BLaER1 treated with 17β-estradiol and CSF1 and Interleukin-3, amounts not matched to agents 10 nM and 100 nM (cell line): ENCODE measurements at regions not wholly inside any gene's neighbourhood (a gene's known extent, or its start where the extent isn't known, plus 50 kb on each side); places are given as distances from the start of the nearest gene placed in this dataset.

Source experiments
- H3K27ac ChIP-seq, 11 experiments: shearing (Covaris generic); formaldehyde crosslinking; 2 replicates each; pipeline ENCODE4 v1.8.1; 2022
- H3K27me3 ChIP-seq, 11 experiments: shearing (Covaris generic); formaldehyde crosslinking; 2 replicates each; pipeline ENCODE4 v1.8.1; 2022
- H3K36me3 ChIP-seq, 11 experiments: shearing (Covaris generic); formaldehyde crosslinking; 2 replicates each; pipeline ENCODE4 v1.8.1; 2022
- H3K4me1 ChIP-seq, 10 experiments: shearing (Covaris generic); formaldehyde crosslinking; 2 replicates each; pipeline ENCODE4 v1.8.1; 2022
- H3K4me2 ChIP-seq, 11 experiments: shearing (Covaris generic); formaldehyde crosslinking; 2 replicates each; pipeline ENCODE4 v1.8.1; 2022
- H3K4me3 ChIP-seq, 10 experiments: shearing (Covaris generic); formaldehyde crosslinking; 2 replicates each; pipeline ENCODE4 v1.8.1; 2022
- H3K9ac ChIP-seq, 11 experiments: shearing (Covaris generic); formaldehyde crosslinking; 2 replicates each; pipeline ENCODE4 v1.8.1; 2022
- H3K9me3 ChIP-seq, 11 experiments: shearing (Covaris generic); formaldehyde crosslinking; replicated peaks in 1 of 11; 2 replicates each; pipeline ENCODE4 v1.8.1; 2022
- H4K20me1 ChIP-seq, 11 experiments: shearing (Covaris generic); formaldehyde crosslinking; 2 replicates each; pipeline ENCODE4 v1.8.1; 2022
- Cebpa-rat ChIP-seq, 11 experiments: shearing (Covaris generic); IDR thresholded peaks; 2 replicates each; pipeline ENCODE4 v1.8.1; 2022

DNA sequence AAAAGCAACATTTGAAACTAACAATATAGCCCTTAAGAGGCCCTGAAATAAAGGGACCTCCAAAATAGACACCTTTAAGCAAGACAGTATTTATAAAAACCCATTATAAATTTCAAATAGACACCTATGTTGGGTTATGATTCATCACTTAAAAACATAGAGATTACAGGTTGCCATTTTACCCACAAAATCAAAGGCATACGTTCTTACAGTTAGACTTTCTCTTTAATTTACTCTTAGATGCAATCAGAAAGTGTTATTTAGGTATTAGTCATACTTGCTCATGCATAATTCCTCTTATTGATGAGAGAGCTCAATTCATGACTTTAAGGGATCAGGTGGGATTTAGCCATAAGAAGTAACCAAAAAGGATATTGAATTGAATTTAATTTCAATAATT is 51.5 kb upstream of the TMEM200A start:
- H4K20me1 ChIP-seq, result no peaks in the 10 kb centered on the region
- H3K27me3 ChIP-seq, result no peaks in the 10 kb centered on the region
- no peak for TF ChIP-seq Cebpa-rat (IDR thresholded peaks at IDR 0.05)
- H3K36me3 ChIP-seq, result no peaks in the 10 kb centered on the region
- H3K4me2 ChIP-seq, result no peak overlapping the region
- H3K9ac ChIP-seq, result no peak overlapping the region
- no peak overlapping the region for H3K27ac ChIP-seq
- H3K4me3 ChIP-seq, result no peak overlapping the region
- peaks cover 0 to 10% (median 3%) of the 10 kb centered on the region in 10 experiments; a peak in 4 of 20 replicates for H3K4me1 ChIP-seq
- H3K9me3 ChIP-seq, result no peaks in the 10 kb centered on the region

DNA sequence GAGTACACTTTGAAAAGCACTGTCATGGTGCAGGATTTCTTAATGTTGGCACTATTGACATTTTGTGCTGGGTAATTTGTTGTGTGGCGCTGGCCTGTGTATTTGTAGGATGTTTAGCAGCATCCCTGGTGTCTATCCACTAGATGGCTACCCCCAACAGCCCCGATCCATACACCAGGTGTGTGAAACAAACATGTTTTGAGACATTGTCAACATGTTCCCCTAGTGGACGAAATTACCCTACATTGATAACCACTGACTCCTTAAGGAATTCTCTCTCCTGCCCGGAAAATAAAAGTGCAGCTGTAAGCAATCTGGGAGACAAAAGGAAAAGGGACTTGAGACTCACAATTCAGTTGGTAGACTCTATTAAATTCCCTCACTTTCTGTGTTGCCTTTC is 52.6 kb upstream of the TMEM200A start:
- TF ChIP-seq Cebpa-rat (IDR thresholded peaks at IDR 0.05), result no peak
- Histone ChIP-seq H3K36me3 (no peaks in the 10 kb centered on the region), H3K9ac (no peak overlapping the region), H3K9me3 (no peaks in the 10 kb centered on the region), H4K20me1 (no peaks in the 10 kb centered on the region), H3K4me3 (no peak overlapping the region), H3K27ac (no peak overlapping the region), H3K27me3 (no peaks in the 10 kb centered on the region), H3K4me2 (no peak overlapping the region), H3K4me1 (peaks cover 0 to 10% (median 3%) of the 10 kb centered on the region in 10 experiments; a peak in 4 of 20 replicates)

DNA sequence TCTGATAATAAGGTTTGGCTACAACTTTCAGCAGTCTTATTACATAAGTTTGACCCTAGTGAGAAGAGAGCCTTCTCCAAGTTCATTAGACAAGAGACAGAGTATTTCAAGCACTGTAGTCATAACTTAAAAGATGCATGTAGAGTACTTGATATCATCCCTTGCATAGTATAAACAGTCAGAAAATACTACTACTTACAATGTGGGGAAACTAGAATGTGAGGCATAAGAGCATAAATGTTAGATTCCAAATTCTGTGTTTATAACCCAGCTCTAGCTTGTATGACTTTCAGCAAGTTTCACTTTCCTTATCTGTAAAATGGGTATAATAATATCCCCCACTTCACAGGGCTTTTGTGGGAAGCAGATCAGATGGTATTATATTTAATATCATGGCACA is 56.8 kb upstream of the TMEM200A start:
- Histone ChIP-seq H3K4me3 (no peak overlapping the region), H3K4me2 (no peak overlapping the region), H3K27me3 (no peaks in the 10 kb centered on the region), H3K36me3 (no peaks in the 10 kb centered on the region), H3K9me3 (no peaks in the 10 kb centered on the region), H3K4me1 (peaks cover 0 to 16% (median 6%) of the 10 kb centered on the region in 10 experiments; a peak in 6 of 20 replicates), H3K9ac (no peak overlapping the region), H3K27ac (no peak overlapping the region), H4K20me1 (no peaks in the 10 kb centered on the region)
- TF ChIP-seq Cebpa-rat (IDR thresholded peaks at IDR 0.05), result no peak

DNA sequence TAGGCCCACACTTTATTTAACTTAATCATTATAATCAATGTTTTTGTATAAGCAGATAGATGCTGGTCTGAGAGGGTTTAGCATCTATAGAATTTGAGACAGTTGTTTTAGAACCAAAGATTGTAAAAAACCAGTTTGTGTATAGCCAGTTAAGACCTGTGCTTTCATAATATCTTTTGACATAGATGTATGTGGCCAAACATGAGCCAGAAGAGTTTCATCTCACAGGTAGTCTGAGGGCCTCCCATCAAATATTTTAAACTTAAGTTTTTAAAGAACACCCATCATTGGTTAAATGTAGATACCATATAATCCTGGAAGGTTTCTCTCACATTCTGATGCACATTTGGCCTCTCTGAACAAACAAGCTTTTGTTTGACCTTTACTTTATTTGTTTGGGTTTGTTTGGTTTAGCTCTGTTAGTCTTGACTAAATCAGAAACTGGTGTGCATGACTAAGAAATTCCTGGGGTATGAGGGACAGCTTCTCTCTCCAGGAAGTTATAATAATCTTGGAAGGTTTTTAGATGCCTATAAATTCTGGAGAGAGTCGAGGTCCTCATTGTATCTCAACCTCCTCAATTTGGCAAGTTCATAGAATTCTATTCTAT is 58.0 kb upstream of the TMEM200A start:
- H3K4me1 ChIP-seq, result peaks cover 0 to 16% (median 6%) of the 10 kb centered on the region in 10 experiments; a peak in 6 of 20 replicates
- H3K27me3 ChIP-seq, result no peaks in the 10 kb centered on the region
- no peak overlapping the region for H3K4me3 ChIP-seq
- no peaks in the 10 kb centered on the region for H3K9me3 ChIP-seq
- no peak overlapping the region for H3K4me2 ChIP-seq
- H3K36me3 ChIP-seq, result no peaks in the 10 kb centered on the region
- H3K27ac ChIP-seq, result no peak overlapping the region
- no peaks in the 10 kb centered on the region for H4K20me1 ChIP-seq
- no peak for TF ChIP-seq Cebpa-rat (IDR thresholded peaks at IDR 0.05)
- no peak overlapping the region for H3K9ac ChIP-seq

DNA sequence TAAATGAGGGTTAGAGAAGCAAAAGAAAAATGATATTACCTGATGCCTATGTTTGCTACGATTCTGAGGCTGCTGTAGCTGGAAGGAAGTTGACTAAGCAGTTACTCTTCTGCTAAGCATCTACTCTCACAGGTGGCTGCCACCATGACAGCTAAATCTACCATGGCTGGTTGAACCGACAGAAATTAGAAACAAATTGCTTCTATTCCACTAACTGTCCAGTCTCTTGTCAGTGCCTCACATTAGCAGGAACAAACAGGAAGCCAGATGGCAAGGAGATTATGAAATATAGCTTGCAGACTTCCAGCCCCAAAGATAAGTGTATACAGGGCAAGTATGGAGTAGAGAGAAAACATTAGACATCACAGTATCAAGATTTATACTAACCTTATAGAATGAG is 59.4 kb upstream of the TMEM200A start:
- H3K27me3 ChIP-seq, result no peaks in the 10 kb centered on the region
- no peak overlapping the region for H3K27ac ChIP-seq
- H3K4me1 ChIP-seq, result peaks cover 0 to 6% (median 2%) of the 10 kb centered on the region in 10 experiments; a peak in 4 of 20 replicates
- no peaks in the 10 kb centered on the region for H3K36me3 ChIP-seq
- no peak overlapping the region for H3K9ac ChIP-seq
- peaks cover 0 to 7% (median 0%) of the 10 kb centered on the region in 11 experiments; a peak in 1 of 22 replicates for H3K9me3 ChIP-seq
- peak overlapping the region in 7 of 11 experiments; percentile 8 to 50 (median 23); a peak in 8 of 22 replicates for H3K4me2 ChIP-seq
- TF ChIP-seq Cebpa-rat (IDR thresholded peaks at IDR 0.05), result no peak
- H4K20me1 ChIP-seq, result no peaks in the 10 kb centered on the region
- H3K4me3 ChIP-seq, result no peak overlapping the region

DNA sequence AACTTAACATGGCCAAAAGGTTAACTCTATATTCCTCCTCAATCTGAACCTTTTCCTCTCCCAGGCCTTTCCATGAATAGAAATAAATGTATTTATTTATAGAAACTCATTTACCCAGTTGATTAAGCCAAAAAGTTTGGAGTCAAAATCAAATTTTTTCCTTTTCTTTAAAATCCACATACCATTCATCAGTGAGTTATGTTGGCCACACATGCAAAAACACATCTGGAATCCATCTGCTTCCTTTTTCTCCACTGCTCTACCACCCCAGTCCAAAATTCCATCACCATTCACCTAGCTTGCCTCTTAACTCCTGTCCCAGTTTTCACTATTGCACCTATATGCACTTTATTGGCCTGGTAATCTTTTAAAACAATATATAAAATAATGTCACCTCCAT is 62.4 kb upstream of the TMEM200A start:
- no peaks in the 10 kb centered on the region for H3K27me3 ChIP-seq
- TF ChIP-seq Cebpa-rat (IDR thresholded peaks at IDR 0.05), result no peak

DNA sequence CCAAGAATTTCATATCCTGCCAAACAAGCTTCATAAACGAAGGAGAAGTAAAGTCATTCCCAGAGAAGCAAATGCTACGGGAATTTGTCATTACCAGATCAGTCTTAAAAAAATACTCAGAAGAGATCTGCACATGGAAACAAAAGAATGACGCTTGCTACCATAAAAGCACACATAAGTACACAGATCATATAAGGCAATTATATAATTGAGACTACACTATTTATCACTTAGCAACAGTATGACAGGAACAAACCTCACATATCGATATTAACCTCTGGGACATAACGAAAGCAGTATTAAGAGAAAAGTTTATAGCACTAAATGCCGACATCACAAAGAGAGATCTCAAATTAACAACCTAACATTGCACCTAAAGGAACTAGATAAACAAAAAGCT is 67.6 kb upstream of the TMEM200A start:
- no peak overlapping the region for H3K4me3 ChIP-seq
- H3K27me3 ChIP-seq, result no peaks in the 10 kb centered on the region
- H3K9me3 ChIP-seq, result peaks cover 0 to 7% (median 0%) of the 10 kb centered on the region in 11 experiments; a peak in 1 of 22 replicates
- TF ChIP-seq Cebpa-rat (IDR thresholded peaks at IDR 0.05), result no peak
- H3K4me2 ChIP-seq, result no peak overlapping the region
- H3K27ac ChIP-seq, result no peak overlapping the region
- no peaks in the 10 kb centered on the region for H3K36me3 ChIP-seq
- H4K20me1 ChIP-seq, result no peaks in the 10 kb centered on the region
- no peaks in the 10 kb centered on the region for H3K4me1 ChIP-seq
- no peak overlapping the region for H3K9ac ChIP-seq

More for the DNA sequence above, 62.4 kb upstream of the TMEM200A start:
- no peak overlapping the region for H3K9ac ChIP-seq
- H3K36me3 ChIP-seq, result no peaks in the 10 kb centered on the region
- H3K4me2 ChIP-seq, result no peak overlapping the region
- H3K9me3 ChIP-seq, result peaks cover 0 to 7% (median 0%) of the 10 kb centered on the region in 11 experiments; a peak in 1 of 22 replicates
- H3K4me1 ChIP-seq, result peaks cover 0 to 6% (median 2%) of the 10 kb centered on the region in 10 experiments; a peak in 4 of 20 replicates
- no peaks in the 10 kb centered on the region for H4K20me1 ChIP-seq
- H3K4me3 ChIP-seq, result no peak overlapping the region
- no peak overlapping the region for H3K27ac ChIP-seq

DNA sequence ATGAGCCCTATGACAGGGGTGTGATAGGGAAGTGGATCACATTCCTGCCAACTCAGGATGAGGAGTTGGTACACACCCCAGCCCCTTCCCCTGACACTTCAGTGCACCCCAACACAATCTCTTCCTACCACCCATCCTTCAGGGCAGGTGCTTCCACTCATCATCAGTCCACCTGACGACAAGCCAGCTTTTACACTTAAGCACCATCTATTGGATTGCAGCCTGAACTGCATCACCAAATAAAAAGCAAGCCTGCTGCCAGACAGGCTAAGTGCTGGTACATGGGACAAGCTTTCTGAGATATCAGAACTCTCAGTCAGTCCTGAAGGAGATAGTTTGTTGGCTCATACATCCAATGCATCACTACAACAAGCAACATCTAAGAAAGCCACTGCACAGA is 69.0 kb upstream of the TMEM200A start:
- no peak overlapping the region for H3K27ac ChIP-seq
- peaks cover 0 to 7% (median 0%) of the 10 kb centered on the region in 11 experiments; a peak in 1 of 22 replicates for H3K9me3 ChIP-seq
- no peaks in the 10 kb centered on the region for H3K36me3 ChIP-seq
- H3K27me3 ChIP-seq, result no peaks in the 10 kb centered on the region
- H4K20me1 ChIP-seq, result no peaks in the 10 kb centered on the region
- H3K4me1 ChIP-seq, result no peaks in the 10 kb centered on the region
- no peak overlapping the region for H3K4me3 ChIP-seq
- no peak overlapping the region for H3K9ac ChIP-seq
- no peak overlapping the region for H3K4me2 ChIP-seq
- no peak for TF ChIP-seq Cebpa-rat (IDR thresholded peaks at IDR 0.05)

DNA sequence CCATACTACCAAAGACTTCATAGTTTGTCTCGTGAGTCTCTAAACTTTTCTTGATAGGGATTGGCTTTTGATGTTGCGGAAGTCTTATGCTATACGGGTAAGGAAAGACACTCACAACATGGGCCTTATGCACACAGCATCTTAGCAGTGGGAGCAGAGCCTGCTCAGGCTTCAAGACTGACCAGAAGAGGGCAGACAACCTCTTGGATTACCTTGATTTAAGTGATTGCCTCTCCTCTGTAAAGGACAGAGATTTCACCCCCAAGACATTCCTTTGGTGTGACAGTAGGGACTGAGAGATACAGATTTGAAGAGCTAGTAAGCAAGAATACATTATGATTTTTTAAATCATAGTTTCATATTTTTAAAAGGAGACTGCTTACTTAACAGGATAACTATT is 71.0 kb upstream of the SAMD3 start:
- Histone ChIP-seq H3K4me3 (no peak overlapping the region), H3K4me2 (no peak overlapping the region), H4K20me1 (no peaks in the 10 kb centered on the region), H3K9me3 (no peaks in the 10 kb centered on the region), H3K9ac (no peak overlapping the region), H3K27me3 (no peaks in the 10 kb centered on the region), H3K27ac (no peak overlapping the region), H3K4me1 (no peaks in the 10 kb centered on the region), H3K36me3 (no peaks in the 10 kb centered on the region)
- no peak for TF ChIP-seq Cebpa-rat (IDR thresholded peaks at IDR 0.05)

DNA sequence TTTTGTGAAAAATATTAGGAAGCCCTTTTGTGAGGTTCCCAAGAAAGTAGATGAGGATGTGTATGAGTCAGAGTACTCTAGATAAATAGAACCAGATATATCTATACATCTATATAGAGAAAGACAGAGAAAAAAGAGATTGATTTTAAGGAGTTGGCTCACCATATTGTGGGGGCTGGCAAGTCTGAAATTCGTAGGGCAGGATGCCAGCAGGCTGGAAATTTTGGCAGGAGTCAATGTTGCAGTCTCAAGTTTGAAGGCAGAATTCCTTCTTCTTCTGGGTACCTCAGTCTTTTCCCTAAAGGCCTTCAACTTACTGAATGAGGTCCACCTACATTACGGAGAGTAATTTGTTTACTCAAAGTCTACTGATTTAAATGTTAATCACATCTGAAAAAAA is 65.3 kb upstream of the SAMD3 start:
- Histone ChIP-seq H3K4me1 (no peaks in the 10 kb centered on the region), H3K36me3 (no peaks in the 10 kb centered on the region), H3K4me3 (no peak overlapping the region), H3K27me3 (no peaks in the 10 kb centered on the region), H3K4me2 (no peak overlapping the region), H4K20me1 (no peaks in the 10 kb centered on the region), H3K9me3 (no peaks in the 10 kb centered on the region; a peak in 1 of 22 replicates), H3K9ac (no peak overlapping the region), H3K27ac (no peak overlapping the region)
- TF ChIP-seq Cebpa-rat (IDR thresholded peaks at IDR 0.05), result no peak
